Common myeloid progenitor, CD34-positive (primary cell): ENCODE measurements at regions not wholly inside any gene's neighbourhood (a gene's known extent, or its start where the extent isn't known, plus 50 kb on each side); places are given as distances from the start of the nearest gene placed in this dataset.
"Not testable (repeated sequence)": the region's sequence is repeated elsewhere in the genome, so short reads cannot be mapped to it uniquely, and the experiment has no call there.

ENCODE experiments used
- CTCF ChIA-PET: fragments of 350-600 bp; sonication (Branson Sonifier 250); formaldehyde crosslinking; loops from one replicate; lab custom pipeline; 2021; ENCODE audit warnings: antibody characterized with exemption; lab: Charles Lee
- POLR2A ChIA-PET: fragments of 350-600 bp; sonication (Branson Sonifier 250); formaldehyde crosslinking; loops from one replicate; lab custom pipeline; 2021; ENCODE audit warnings: antibody characterized with exemption; lab: Charles Lee
- DNase-seq, 3 donors: peaks; one replicate each; pipeline versions ENCODE4 v3.0.0 to v3.0.0-alpha.2; 2013
- H3K27ac ChIP-seq, 2 experiments: 1 replicate in 1 of 2; 2 replicates in 1 of 2; pipeline ENCODE4 v1.7.0; 2013; ENCODE audit warnings: inconsistent platforms in 2 of 2, low read length in 2 of 2, mild to moderate bottlenecking in 2 of 2, low read depth in 1 of 2, moderate library complexity in 1 of 2; ENCODE audit not compliant: severe bottlenecking in 2 of 2, insufficient read depth in 1 of 2, poor library complexity in 1 of 2
- H3K27me3 ChIP-seq, 5 experiments: replicated peaks in 2 of 5; 1 replicate in 3 of 5; 2 replicates in 2 of 5; pipeline versions ENCODE4 v1.6.1 to v1.7.0; 2013; ENCODE audit warnings: low read length in 4 of 5, mild to moderate bottlenecking in 2 of 5, moderate library complexity in 2 of 5, inconsistent platforms in 1 of 5; ENCODE audit not compliant: insufficient read depth in 5 of 5, control insufficient read depth in 4 of 5
- H3K36me3 ChIP-seq, 4 experiments: 1 replicate in 2 of 4; 2 replicates in 2 of 4; pipeline versions ENCODE4 v1.6.1 to v1.7.0; 2013; ENCODE audit warnings: low read length in 3 of 4, control low read depth in 1 of 4, mild to moderate bottlenecking in 1 of 4; ENCODE audit not compliant: control insufficient read depth in 4 of 4, insufficient read depth in 4 of 4
- H3K4me1 ChIP-seq, 4 experiments: 1 replicate in 3 of 4; 2 replicates in 1 of 4; pipeline versions ENCODE4 v1.6.1 to v1.7.1; 2013; ENCODE audit warnings: low read length in 3 of 4, mild to moderate bottlenecking in 3 of 4, control low read depth in 1 of 4, inconsistent platforms in 1 of 4, moderate library complexity in 1 of 4; ENCODE audit not compliant: control insufficient read depth in 4 of 4, insufficient read depth in 4 of 4; ENCODE audit errors: control extremely low read depth in 1 of 4
- H3K4me3 ChIP-seq, 7 experiments: 1 replicate in 4 of 7; 2 replicates in 3 of 7; pipeline versions ENCODE4 v1.5.1 to v1.7.0; 2013; ENCODE audit warnings: mild to moderate bottlenecking in 7 of 7, low read length in 6 of 7, moderate library complexity in 6 of 7, inconsistent platforms in 2 of 7, low read depth in 2 of 7, control low read depth in 1 of 7; ENCODE audit not compliant: insufficient read depth in 4 of 7, control insufficient read depth in 1 of 7; ENCODE audit errors: extremely low read depth in 1 of 7
- H3K9me3 ChIP-seq, 5 experiments: 1 replicate in 4 of 5; 2 replicates in 1 of 5; pipeline versions ENCODE4 v1.6.1 to v1.7.1; 2013; ENCODE audit warnings: low read length in 4 of 5, mild to moderate bottlenecking in 2 of 5, inconsistent platforms in 1 of 5, low read depth in 1 of 5, moderate library complexity in 1 of 5; ENCODE audit not compliant: control insufficient read depth in 4 of 5, insufficient read depth in 2 of 5; ENCODE audit errors: control extremely low read depth in 1 of 5
- whole genome bisulfite sequencing: methylation state at CpG from one replicate; pipeline ENCODE4 v1.1.5; 2013; ENCODE audit not compliant: insufficient coverage; 5-methylcytosine and 5-hydroxymethylcytosine counted together

- WGBS = 71% methylated on average over 1 of the region's 1 CpG
- Histone ChIP-seq H3K36me3 (no peaks in the 10 kb centered on the region), H3K4me1 (no peaks in the 10 kb centered on the region), H3K27me3 (no peaks in the 10 kb centered on the region), H3K9me3 (peaks cover 0 to 5% (median 3%) of the 10 kb centered on the region in 5 experiments), H3K4me3 (no peak overlapping the region), H3K27ac (no peak overlapping the region)
- ChIA-PET POLR2A (no interaction called here), CTCF (no interaction called here)
- DNase-seq = no peak
Observed at GRCh38 chr12:17878714-17879113, 211.3 kb downstream of the RERGL start.

GRCh38 chr12:17875230-17875629 lies 214.8 kb downstream of the RERGL start:
- H3K4me3 ChIP-seq = no peak overlapping the region
- no peaks in the 10 kb centered on the region for H3K27me3 ChIP-seq
- CTCF ChIA-PET = no interaction called here
- H3K36me3 ChIP-seq = no peaks in the 10 kb centered on the region
- H3K4me1 ChIP-seq = no peaks in the 10 kb centered on the region
- POLR2A ChIA-PET = no interaction called here
- DNase-seq = no peak
- no peak overlapping the region for H3K27ac ChIP-seq
- H3K9me3 ChIP-seq = peaks cover 0 to 3% (median 3%) of the 10 kb centered on the region in 5 experiments

DNA sequence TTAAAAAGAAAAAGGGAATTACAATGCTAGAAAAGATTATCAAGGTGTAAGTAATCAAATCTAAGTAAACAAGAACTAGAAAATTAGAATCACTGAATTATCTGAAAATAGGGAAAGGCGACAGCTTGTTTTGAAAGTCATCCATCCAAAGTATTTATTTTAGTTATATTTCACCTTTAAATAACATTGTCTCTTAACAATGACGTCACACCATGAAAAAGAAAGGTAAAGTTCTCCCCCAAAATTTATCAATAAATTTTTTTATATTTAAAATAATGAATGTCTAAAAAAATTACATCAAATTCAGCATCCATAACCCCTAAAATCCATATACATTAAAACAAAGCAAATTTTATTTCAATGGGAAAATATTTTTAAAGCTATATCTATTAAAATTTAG lies 223.2 kb downstream of the RERGL start:
- no peak for DNase-seq
- Histone ChIP-seq H3K27me3 (no peaks in the 10 kb centered on the region), H3K9me3 (peaks cover 0 to 4% (median 0%) of the 10 kb centered on the region in 5 experiments), H3K4me1 (no peaks in the 10 kb centered on the region), H3K4me3 (no peak overlapping the region), H3K36me3 (no peaks in the 10 kb centered on the region), H3K27ac (no peak overlapping the region)
- WGBS = no CpG with 5 or more reads among the region's 2 CpGs
- POLR2A ChIA-PET = no interaction called here
- CTCF ChIA-PET = no interaction called here

DNA sequence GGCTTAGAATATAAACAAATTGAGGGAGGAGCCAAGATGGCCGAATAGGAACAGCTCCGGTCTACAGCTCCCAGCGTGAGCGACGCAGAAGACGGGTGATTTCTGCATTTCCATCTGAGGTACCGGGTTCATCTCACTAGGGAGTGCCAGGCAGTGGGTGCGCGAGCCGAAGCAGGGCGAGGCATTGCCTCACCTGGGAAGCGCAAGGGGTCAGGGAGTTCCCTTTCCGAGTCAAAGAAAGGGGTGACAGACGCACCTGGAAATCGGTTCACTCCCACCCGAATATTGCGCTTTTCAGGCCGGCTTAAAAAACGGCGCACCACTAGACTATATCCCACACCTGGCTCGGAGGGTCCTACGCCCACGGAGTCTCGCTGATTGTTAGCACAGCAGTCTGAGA lies 234.4 kb downstream of the RERGL start:
- POLR2A ChIA-PET, DNase-seq, H3K27me3 ChIP-seq, CTCF ChIA-PET, H3K36me3 ChIP-seq, H3K27ac ChIP-seq, H3K9me3 ChIP-seq, H3K4me1 ChIP-seq, H3K4me3 ChIP-seq: not testable (repeated sequence)
- WGBS = 94% methylated on average over 18 of the region's 24 CpGs

DNA sequence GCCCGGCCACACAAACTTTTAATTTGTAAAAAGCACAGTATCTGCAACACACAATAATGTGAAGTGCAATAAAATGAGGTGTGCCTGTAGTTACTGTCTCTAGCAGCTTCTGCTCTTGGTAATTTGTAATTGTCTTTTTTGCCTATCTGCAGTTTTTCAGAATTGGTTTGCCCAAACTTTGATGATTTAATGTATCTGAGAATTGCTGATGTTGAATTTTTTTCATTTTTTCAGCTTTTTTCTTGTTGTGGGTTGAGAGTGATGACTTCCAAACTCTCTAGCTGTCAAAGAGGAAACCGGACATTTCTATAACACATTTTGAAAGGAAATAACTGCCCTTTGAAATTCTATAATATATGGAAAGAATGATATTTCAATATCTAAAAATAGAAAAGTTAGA lies 236.9 kb downstream of the RERGL start:
- POLR2A ChIA-PET = no interaction called here
- H3K9me3 ChIP-seq = peaks cover 0 to 1% (median 0%) of the 10 kb centered on the region in 5 experiments
- no peak overlapping the region for H3K4me3 ChIP-seq
- H3K27ac ChIP-seq = no peak overlapping the region
- H3K36me3 ChIP-seq = no peaks in the 10 kb centered on the region
- CTCF ChIA-PET = no interaction called here
- H3K4me1 ChIP-seq = no peaks in the 10 kb centered on the region
- H3K27me3 ChIP-seq = no peaks in the 10 kb centered on the region
- no CpG with 5 or more reads among the region's 2 CpGs for WGBS
- no peak for DNase-seq

DNA sequence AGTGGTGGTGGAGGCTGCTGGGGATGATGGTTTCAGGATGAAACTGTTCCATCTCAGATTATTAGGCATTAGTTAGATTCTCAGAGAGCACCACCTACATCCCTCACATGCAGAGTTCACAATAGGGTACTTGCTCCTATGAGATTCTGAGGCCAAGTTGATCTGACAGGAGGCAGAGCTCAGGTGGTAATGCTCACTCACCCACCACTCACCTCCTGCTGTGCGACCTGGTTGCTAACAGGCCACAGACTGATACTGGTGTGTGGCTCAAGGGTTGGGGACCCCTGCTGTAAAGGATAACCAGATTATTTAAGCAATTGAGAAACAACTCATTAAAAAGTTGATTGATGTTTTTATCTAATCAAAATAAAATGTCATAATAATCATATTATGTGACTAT lies 248.5 kb downstream of the RERGL start:
- 50% methylated on average over 1 of the region's 1 CpG for WGBS
- no peaks in the 10 kb centered on the region for H3K4me1 ChIP-seq
- ChIA-PET POLR2A (no interaction called here), CTCF (no interaction called here)
- DNase-seq = no peak
- H3K36me3 ChIP-seq = no peaks in the 10 kb centered on the region
- H3K4me3 ChIP-seq = no peak overlapping the region
- H3K27me3 ChIP-seq = no peaks in the 10 kb centered on the region
- no peaks in the 10 kb centered on the region for H3K9me3 ChIP-seq
- H3K27ac ChIP-seq = no peak overlapping the region

- H3K36me3 ChIP-seq = no peaks in the 10 kb centered on the region
- POLR2A ChIA-PET = no interaction called here
- H3K27me3 ChIP-seq = no peaks in the 10 kb centered on the region
- H3K27ac ChIP-seq = no peak overlapping the region
- no peaks in the 10 kb centered on the region for H3K9me3 ChIP-seq
- CTCF ChIA-PET = no interaction called here
- no peaks in the 10 kb centered on the region for H3K4me1 ChIP-seq
- no peak overlapping the region for H3K4me3 ChIP-seq
- 100% methylated on average over 1 of the region's 1 CpG for whole genome bisulfite sequencing
- DNase-seq = no peak
Observed at GRCh38 chr12:17829813-17830212, 260.2 kb downstream of the RERGL start.
